Tibial nerve (tissue), 4 donors: ENCODE measurements at regions not wholly inside any gene's neighbourhood (a gene's known extent, or its start where the extent isn't known, plus 50 kb on each side); places are given as distances from the start of the nearest gene placed in this dataset.

ENCODE experiments used
- DNase-seq, 2 donors: peaks; one replicate each; pipeline ENCODE4 v3.0.0-alpha.2; 2019; ENCODE audit warnings: low spot score in 2 of 2
- H3K27ac ChIP-seq, 4 donors: fragments of 200-600 bp; sonication (generic) in 3 of 4; one replicate each; pipeline ENCODE4 v1.5.1; 2017 to 2019; ENCODE audit warnings: mild to moderate bottlenecking in 1 of 4
- H3K27me3 ChIP-seq, 2 donors: fragments of 200-600 bp; sonication (generic) in 1 of 2; one replicate each; pipeline versions ENCODE4 v1.5.1 to v1.6.0; 2017 to 2019
- H3K36me3 ChIP-seq, 3 donors: fragments of 200-600 bp; sonication (generic); one replicate each; pipeline ENCODE4 v1.5.1; 2018 to 2019
- H3K4me1 ChIP-seq, 4 donors: fragments of 200-600 bp; sonication (generic) in 3 of 4; one replicate each; pipeline ENCODE4 v1.5.1; 2017 to 2019
- H3K4me3 ChIP-seq, 4 donors: fragments of 200-600 bp; sonication (generic) in 3 of 4; one replicate each; pipeline ENCODE4 v1.5.1; 2017 to 2019; ENCODE audit warnings: mild to moderate bottlenecking in 1 of 4, moderate library complexity in 1 of 4
- H3K9me3 ChIP-seq, 4 donors: fragments of 200-600 bp; sonication (generic) in 3 of 4; one replicate each; pipeline ENCODE4 v1.5.1; 2017 to 2019
- EP300 ChIP-seq, 2 donors: sonication (generic); formaldehyde crosslinking; IDR thresholded peaks; one replicate each; pipeline ENCODE4 v1.6.1; 2017; ENCODE audit warnings: antibody characterized with exemption in 2 of 2, mild to moderate bottlenecking in 1 of 2
- POLR2A ChIP-seq, 2 donors: fragments of 450-650 bp; IDR thresholded peaks; one replicate each; pipeline ENCODE4 v1.6.1; 2017; ENCODE audit warnings: antibody characterized with exemption in 2 of 2, mild to moderate bottlenecking in 2 of 2, moderate library complexity in 2 of 2
- WGBS, 2 donors: methylation state at CpG; one replicate each; pipeline ENCODE4 v1.1.5; 2018; 5-methylcytosine and 5-hydroxymethylcytosine counted together
- TF ChIP-seq, protein P1 (sequence below), 5 experiments: fragments of 200-600 bp in 3 of 5; fragments of 450-650 bp in 2 of 5; sonication (generic) in 3 of 5; IDR thresholded peaks; one replicate each; pipeline ENCODE4 v1.5.1; 2016 to 2019; ENCODE audit warnings: antibody characterized with exemption in 5 of 5, mild to moderate bottlenecking in 3 of 5, moderate library complexity in 2 of 5

DNA sequence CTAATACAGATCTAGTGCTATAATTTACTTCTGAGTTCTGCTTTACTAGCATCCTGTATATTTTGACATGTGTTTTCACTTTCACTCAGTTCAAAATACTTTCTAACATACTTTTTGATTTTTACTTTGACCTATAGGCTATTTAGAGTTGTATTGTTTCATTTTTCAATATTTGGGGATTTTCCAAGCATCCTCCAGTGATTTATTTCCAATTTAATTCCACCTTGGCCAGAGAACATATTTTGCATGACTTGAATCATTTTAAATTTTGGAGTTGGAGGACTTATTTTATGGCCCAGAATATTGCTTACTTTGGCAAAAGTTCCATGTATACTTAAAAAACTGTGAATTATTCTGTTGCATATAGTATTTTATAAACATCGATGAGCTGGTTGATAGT, 1215.6 kb upstream of the MAP3K7 start:
- no peaks in the 10 kb centered on the region for H3K27me3 ChIP-seq
- no peak overlapping the region for H3K4me3 ChIP-seq
- no peak overlapping the region for H3K27ac ChIP-seq
- TF ChIP-seq, protein P1, sequence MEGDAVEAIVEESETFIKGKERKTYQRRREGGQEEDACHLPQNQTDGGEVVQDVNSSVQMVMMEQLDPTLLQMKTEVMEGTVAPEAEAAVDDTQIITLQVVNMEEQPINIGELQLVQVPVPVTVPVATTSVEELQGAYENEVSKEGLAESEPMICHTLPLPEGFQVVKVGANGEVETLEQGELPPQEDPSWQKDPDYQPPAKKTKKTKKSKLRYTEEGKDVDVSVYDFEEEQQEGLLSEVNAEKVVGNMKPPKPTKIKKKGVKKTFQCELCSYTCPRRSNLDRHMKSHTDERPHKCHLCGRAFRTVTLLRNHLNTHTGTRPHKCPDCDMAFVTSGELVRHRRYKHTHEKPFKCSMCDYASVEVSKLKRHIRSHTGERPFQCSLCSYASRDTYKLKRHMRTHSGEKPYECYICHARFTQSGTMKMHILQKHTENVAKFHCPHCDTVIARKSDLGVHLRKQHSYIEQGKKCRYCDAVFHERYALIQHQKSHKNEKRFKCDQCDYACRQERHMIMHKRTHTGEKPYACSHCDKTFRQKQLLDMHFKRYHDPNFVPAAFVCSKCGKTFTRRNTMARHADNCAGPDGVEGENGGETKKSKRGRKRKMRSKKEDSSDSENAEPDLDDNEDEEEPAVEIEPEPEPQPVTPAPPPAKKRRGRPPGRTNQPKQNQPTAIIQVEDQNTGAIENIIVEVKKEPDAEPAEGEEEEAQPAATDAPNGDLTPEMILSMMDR (IDR thresholded peaks at IDR 0.05): no peak
- TF ChIP-seq POLR2A (IDR thresholded peaks at IDR 0.05): no peak
- TF ChIP-seq EP300 (IDR thresholded peaks at IDR 0.05): no peak
- no peaks in the 10 kb centered on the region for H3K9me3 ChIP-seq
- no peaks in the 10 kb centered on the region for H3K4me1 ChIP-seq
- no peaks in the 10 kb centered on the region for H3K36me3 ChIP-seq
- 62 to 78% methylated on average over 1 of the region's 1 CpG for WGBS, 2 donors
- no peak for DNase-seq

DNA sequence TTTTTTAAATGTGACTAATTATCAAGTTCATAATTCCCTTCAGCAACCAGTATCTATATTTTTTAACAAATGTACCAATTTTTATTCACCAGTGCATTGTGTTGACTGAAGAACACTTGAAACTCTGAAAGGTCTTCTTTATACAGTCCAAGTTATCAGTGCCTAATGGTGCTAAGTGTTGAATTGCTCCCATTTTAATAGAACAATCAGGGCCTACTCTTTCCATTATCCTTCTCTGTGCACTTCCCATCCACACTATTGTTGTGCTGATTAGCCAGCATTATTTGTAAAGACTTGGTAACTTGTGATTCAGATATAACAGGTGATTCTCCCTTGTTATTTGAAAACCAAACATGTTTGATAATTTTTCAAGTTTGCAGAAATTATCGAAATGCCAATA, 1209.7 kb upstream of the MAP3K7 start:
- no peak for TF ChIP-seq POLR2A (IDR thresholded peaks at IDR 0.05)
- TF ChIP-seq, protein P1 (IDR thresholded peaks at IDR 0.05): no peak
- no peak for TF ChIP-seq EP300 (IDR thresholded peaks at IDR 0.05)

DNA sequence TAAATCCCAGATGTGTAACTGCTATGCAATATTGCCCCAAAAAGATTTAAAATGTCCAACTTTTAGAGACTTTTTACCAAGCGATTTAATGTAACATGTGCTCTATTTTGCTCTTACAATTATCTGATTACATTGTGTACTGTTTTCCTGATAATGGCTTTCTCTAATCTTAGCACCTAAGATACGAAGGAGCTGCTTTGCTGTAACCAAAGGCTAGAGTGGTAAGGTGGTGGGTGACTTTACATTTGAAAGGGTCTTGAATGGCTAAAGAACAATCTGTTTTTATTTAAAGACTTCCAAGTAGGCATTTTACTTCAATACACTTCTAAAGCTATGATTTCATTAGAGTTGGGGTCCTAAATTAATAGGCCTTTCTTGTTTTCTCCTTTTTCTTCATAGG, 1201.6 kb upstream of the MAP3K7 start:
- TF ChIP-seq EP300 (IDR thresholded peaks at IDR 0.05): no peak
- TF ChIP-seq POLR2A (IDR thresholded peaks at IDR 0.05): no peak
- TF ChIP-seq, protein P1 (IDR thresholded peaks at IDR 0.05): no peak
- WGBS, 2 donors: 82 to 85% methylated on average over 2 of the region's 2 CpGs
- Histone ChIP-seq H3K4me3 (no peak overlapping the region), H3K4me1 (no peaks in the 10 kb centered on the region), H3K27me3 (no peaks in the 10 kb centered on the region), H3K9me3 (no peaks in the 10 kb centered on the region), H3K36me3 (no peaks in the 10 kb centered on the region), H3K27ac (no peak overlapping the region)
- no peak for DNase-seq

More for the DNA sequence above, 1209.7 kb upstream of the MAP3K7 start:
- no peak for DNase-seq
- Histone ChIP-seq H3K27me3 (no peaks in the 10 kb centered on the region), H3K4me3 (no peak overlapping the region), H3K36me3 (no peaks in the 10 kb centered on the region), H3K9me3 (no peaks in the 10 kb centered on the region), H3K4me1 (no peaks in the 10 kb centered on the region), H3K27ac (no peak overlapping the region)
- WGBS, 2 donors: 78 to 93% methylated on average over 1 of the region's 1 CpG

DNA sequence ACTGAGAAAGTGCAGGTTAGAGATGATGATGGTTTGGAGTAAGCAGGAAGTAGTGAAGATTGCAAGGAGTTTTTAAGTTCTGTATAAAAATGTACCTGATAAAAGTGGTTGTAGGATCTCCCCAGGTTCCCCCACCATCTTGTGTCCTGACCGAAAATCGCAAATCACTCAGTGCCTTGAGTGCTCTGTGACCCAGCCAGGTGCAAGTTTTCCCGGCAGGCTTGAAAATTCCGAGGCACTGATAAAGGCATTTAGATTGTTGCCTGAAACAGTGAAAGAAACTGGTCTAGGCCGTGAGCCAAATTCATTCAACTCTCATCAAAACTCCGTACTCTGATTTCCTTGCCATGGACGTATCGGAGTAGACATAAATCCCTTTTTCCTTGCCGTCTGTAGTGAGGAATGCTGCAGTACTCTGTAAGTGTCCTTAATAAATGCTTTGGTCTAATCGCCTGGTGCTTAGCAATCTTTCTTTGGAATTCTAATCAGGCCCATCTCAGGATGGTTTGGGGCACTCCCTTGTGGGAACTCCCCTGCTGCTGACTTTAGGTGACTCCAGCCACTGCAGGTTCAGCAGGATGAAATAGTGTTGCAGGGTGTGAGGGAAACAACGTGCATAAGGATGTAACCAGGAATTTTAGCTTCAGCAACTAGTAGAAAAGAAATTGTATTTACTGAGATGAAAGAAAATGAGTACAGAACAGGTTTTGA, 1199.8 kb upstream of the MAP3K7 start:
- no peak overlapping the region for H3K4me3 ChIP-seq
- no peak overlapping the region for H3K27ac ChIP-seq
- H3K27me3 ChIP-seq: no peaks in the 10 kb centered on the region
- no peaks in the 10 kb centered on the region for H3K9me3 ChIP-seq
- WGBS, 2 donors: 49 to 63% methylated on average over 11 of the region's 11 CpGs
- no peak for DNase-seq
- no peaks in the 10 kb centered on the region for H3K36me3 ChIP-seq
- TF ChIP-seq, protein P1 (IDR thresholded peaks at IDR 0.05): no peak
- no peak for TF ChIP-seq EP300 (IDR thresholded peaks at IDR 0.05)
- TF ChIP-seq POLR2A (IDR thresholded peaks at IDR 0.05): no peak
- no peaks in the 10 kb centered on the region for H3K4me1 ChIP-seq

DNA sequence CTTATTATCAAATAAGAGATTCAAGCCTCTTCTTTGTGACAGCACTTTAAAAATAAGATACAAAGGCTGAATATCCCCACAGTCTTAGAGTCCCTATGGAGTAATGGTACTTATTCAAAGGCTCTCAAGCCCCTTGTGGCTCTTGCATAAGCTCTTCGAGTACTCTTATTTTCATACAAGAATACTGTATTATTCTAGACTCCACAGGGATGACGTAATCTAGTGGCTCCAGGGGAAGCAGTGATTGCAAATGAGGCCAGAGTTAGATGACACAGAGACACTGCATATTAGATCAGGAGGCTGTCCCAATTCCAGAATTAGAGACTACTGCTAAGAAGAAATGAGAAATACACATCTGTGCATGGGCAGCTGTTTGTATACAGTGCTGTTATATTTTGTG, 1195.9 kb upstream of the MAP3K7 start:
- Histone ChIP-seq H3K27ac (no peak overlapping the region), H3K4me1 (no peaks in the 10 kb centered on the region)
- TF ChIP-seq, protein P1 (IDR thresholded peaks at IDR 0.05): no peak
- TF ChIP-seq EP300 (IDR thresholded peaks at IDR 0.05) (no peak), POLR2A (IDR thresholded peaks at IDR 0.05) (no peak)

More for the DNA sequence above, 1195.9 kb upstream of the MAP3K7 start:
- 34 to 39% methylated on average over 2 of the region's 2 CpGs for WGBS, 2 donors
- Histone ChIP-seq H3K36me3 (no peaks in the 10 kb centered on the region), H3K27me3 (no peaks in the 10 kb centered on the region), H3K9me3 (no peaks in the 10 kb centered on the region), H3K4me3 (no peak overlapping the region)
- DNase-seq: no peak
